ENCODE measurements at regions not wholly inside any gene's neighbourhood (a gene's known extent, or its start where the extent isn't known, plus 50 kb on each side); places are given as distances from the start of the nearest gene placed in this dataset.

DNA sequence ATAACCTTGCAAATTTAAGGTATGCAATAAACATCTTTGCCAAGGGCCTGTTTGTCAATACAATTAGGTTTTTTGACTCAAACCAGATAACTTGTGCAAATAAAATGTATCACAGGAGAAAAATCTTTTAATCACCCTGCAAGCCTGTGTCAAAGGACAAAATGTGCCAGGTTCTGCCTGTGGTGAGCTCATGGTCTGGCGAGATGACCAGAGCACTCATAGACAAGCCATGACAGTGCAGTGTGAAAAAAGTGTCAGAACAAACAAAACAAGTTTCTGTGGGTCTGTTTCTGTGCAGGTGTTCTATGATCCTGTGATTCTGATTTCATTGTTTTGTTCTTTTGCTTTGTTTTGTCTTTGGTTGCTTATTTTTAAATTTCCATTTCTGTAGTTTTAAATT lies 847.2 kb downstream of the VRK1 start:
- TF ChIP-seq POLR2A (IDR thresholded peaks at IDR 0.05), result no peak
- no peak for TF ChIP-seq CTCF (IDR thresholded peaks at IDR 0.05)
- TF ChIP-seq EP300 (IDR thresholded peaks at IDR 0.05), result no peak
